Thymus (tissue), 11 donors: ENCODE measurements at regions not wholly inside any gene's neighbourhood (a gene's known extent, or its start where the extent isn't known, plus 50 kb on each side); places are given as distances from the start of the nearest gene placed in this dataset.
A peak's percentile ranks its signal among the peaks of the same experiment; 100 is the strongest.
"Not testable (repeated sequence)": the region's sequence is repeated elsewhere in the genome, so short reads cannot be mapped to it uniquely, and the experiment has no call there.

Experiments used
- DNase-seq, 9 donors: peaks; one replicate each; pipeline ENCODE4 v3.0.0-alpha.2; 2013; ENCODE audit warnings: low spot score in 9 of 9, low read depth in 6 of 9, missing footprints in 1 of 9
- H3K27ac ChIP-seq, 2 donors: one replicate each; pipeline ENCODE4 v1.5.1; 2013; ENCODE audit warnings: control low read depth in 1 of 2, low read depth in 1 of 2, low read length in 1 of 2, mild to moderate bottlenecking in 1 of 2, moderate library complexity in 1 of 2
- H3K27me3 ChIP-seq, 2 donors: one replicate each; pipeline ENCODE4 v1.5.1; 2013; ENCODE audit warnings: low read length in 1 of 2; ENCODE audit not compliant: control insufficient read depth in 2 of 2, insufficient read depth in 1 of 2
- H3K36me3 ChIP-seq, 2 donors: one replicate each; pipeline ENCODE4 v1.5.1; 2013; ENCODE audit warnings: low read length in 1 of 2, mild to moderate bottlenecking in 1 of 2, moderate library complexity in 1 of 2; ENCODE audit not compliant: control insufficient read depth in 2 of 2, insufficient read depth in 2 of 2
- H3K4me1 ChIP-seq, 2 donors: one replicate each; pipeline ENCODE4 v1.5.1; 2013; ENCODE audit warnings: low read length in 2 of 2; ENCODE audit not compliant: control insufficient read depth in 2 of 2, insufficient read depth in 2 of 2
- H3K4me3 ChIP-seq, 2 donors: one replicate each; pipeline ENCODE4 v1.5.1; 2013; ENCODE audit warnings: low read length in 2 of 2, control low read depth in 1 of 2, mild to moderate bottlenecking in 1 of 2
- H3K9me3 ChIP-seq, 2 donors: one replicate each; pipeline ENCODE4 v1.5.1; 2013; ENCODE audit warnings: low read length in 1 of 2, mild to moderate bottlenecking in 1 of 2; ENCODE audit not compliant: control insufficient read depth in 2 of 2, insufficient read depth in 1 of 2
- WGBS: extraction: QIAGEN DNeasy Blood & Tissue Kit; methylation state at CpG from one replicate; pipeline ENCODE4 v1.1.7; 2013; 5-methylcytosine and 5-hydroxymethylcytosine counted together
- donor health status: healthy.

- H3K27me3 ChIP-seq: peaks cover 26 to 42% of the 10 kb centered on the region in 2 donors
- no peaks in the 10 kb centered on the region for H3K36me3 ChIP-seq
- no peak overlapping the region for H3K27ac ChIP-seq
- H3K9me3 ChIP-seq: no peaks in the 10 kb centered on the region
- peaks cover 0 to 7% of the 10 kb centered on the region in 2 donors for H3K4me1 ChIP-seq
- no peak overlapping the region for H3K4me3 ChIP-seq
- 93% methylated on average over 4 of the region's 4 CpGs for WGBS
- no peak for DNase-seq
These were observed 132.9 kb upstream of the ERRFI1 start for GRCh38 chr1:8158995-8159394.

GRCh38 chr1:8157765-8158164 lies 131.7 kb upstream of the ERRFI1 start:
- no peak overlapping the region for H3K27ac ChIP-seq
- peaks cover 26 to 47% of the 10 kb centered on the region in 2 donors for H3K27me3 ChIP-seq
- no peaks in the 10 kb centered on the region for H3K36me3 ChIP-seq
- no peak overlapping the region for H3K4me3 ChIP-seq
- 93% methylated on average over 2 of the region's 2 CpGs for WGBS
- H3K9me3 ChIP-seq: peaks cover 1 to 8% of the 10 kb centered on the region in 2 donors
- peaks cover 0 to 15% of the 10 kb centered on the region in 2 donors for H3K4me1 ChIP-seq
- no peak for DNase-seq

GRCh38 chr1:8155528-8156186 lies 129.5 kb upstream of the ERRFI1 start:
- Histone ChIP-seq H3K4me1 (peaks cover 5 to 22% of the 10 kb centered on the region in 2 donors), H3K27me3 (peaks cover 26 to 47% of the 10 kb centered on the region in 2 donors), H3K36me3 (no peaks in the 10 kb centered on the region), H3K27ac (no peak overlapping the region), H3K4me3 (no peak overlapping the region), H3K9me3 (peaks cover 1 to 9% of the 10 kb centered on the region in 2 donors)
- 76% methylated on average over 14 of the region's 14 CpGs for WGBS
- no peak for DNase-seq

- 52% methylated on average over 15 of the region's 15 CpGs for WGBS
- DNase-seq: no peak
These were observed 128.5 kb upstream of the ERRFI1 start for GRCh38 chr1:8154621-8155052.

DNA sequence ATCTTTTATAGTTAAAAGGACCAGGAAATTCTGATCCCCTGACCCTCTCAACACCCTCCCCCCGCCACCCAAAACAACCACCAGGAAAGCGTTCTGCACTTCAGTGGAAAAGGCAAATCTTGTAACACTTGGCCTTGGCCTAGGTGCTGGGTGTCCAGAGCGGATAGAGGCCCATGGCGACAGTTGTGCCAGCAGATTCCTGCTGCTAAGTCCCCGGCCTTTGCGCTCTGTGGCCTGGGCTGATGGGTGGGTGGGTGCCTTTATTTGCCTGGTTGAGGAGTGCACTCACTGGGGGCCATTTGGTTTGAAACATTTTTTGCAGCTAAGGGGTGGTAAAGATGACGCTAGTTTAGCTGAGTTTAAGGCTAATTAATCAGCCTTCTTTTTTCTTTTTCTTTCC lies 127.9 kb upstream of the ERRFI1 start:
- 97% methylated on average over 7 of the region's 7 CpGs for WGBS
- no peak overlapping the region for H3K27ac ChIP-seq

More at GRCh38 chr1:8154621-8155052, 128.5 kb upstream of the ERRFI1 start:
- Histone ChIP-seq H3K9me3 (peaks cover 1 to 9% of the 10 kb centered on the region in 2 donors), H3K36me3 (no peaks in the 10 kb centered on the region), H3K4me1 (peaks cover 9 to 23% of the 10 kb centered on the region in 2 donors), H3K4me3 (no peak overlapping the region), H3K27ac (peak overlapping the region; percentile 17 to 52), H3K27me3 (peaks cover 26 to 47% of the 10 kb centered on the region in 2 donors)

DNA sequence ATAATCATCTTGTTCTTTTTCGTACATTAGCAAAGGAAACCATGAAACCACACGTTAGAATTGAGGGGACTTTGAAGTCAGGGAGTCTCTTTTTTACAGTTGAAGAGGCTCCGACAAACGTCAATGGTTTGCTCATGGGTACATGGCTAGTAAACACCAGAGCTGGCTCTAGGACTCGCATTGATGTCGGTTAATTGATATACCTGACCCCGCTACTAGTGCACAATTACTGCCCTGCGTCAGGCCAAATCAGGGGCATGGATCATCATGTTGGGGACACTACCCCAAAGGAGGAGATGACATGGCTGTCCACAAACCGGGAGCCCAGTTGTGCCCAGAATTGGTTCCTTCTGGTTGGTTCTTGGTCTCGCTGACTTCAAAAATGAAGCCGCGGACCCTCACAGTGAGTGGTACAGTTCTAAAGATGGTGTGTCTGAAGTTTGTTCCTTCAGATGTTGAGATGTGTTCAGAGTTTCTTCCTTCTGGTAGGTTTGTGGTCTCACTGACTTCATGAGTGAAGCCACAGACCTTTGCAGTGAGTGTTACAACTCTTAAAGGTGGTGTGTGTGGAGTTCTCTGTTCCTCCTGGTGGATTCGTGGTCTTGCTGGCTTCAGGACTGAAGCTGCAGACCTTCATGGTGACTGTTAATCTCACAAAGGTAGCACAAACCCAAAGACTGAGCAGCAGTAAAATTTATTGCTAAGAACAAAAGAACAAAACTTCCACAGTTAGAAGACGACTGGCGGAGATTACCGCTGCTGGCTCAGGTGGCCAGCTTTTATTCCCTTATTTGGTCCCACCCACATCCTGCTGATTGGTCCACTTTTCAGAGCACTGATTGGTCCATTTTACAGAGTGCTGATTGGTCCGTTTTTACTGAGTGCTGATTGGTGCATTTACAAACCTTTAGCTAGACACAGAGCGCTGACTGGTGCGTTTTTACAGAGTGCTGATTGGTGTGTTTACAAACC lies 126.9 kb upstream of the ERRFI1 start:
- peak in 5 of 9 donors; percentile 44 to 87 (median 50) for DNase-seq
- Histone ChIP-seq H3K4me1 (peaks cover 9 to 26% of the 10 kb centered on the region in 2 donors), H3K36me3 (no peaks in the 10 kb centered on the region), H3K27me3 (peaks cover 19 to 42% of the 10 kb centered on the region in 2 donors), H3K9me3 (peaks cover 1 to 9% of the 10 kb centered on the region in 2 donors), H3K27ac (peak overlapping the region; percentile 57 to 78), H3K4me3 (no peak overlapping the region)
- WGBS: 51% methylated on average over 19 of the region's 19 CpGs

More for the DNA sequence above, 127.9 kb upstream of the ERRFI1 start:
- Histone ChIP-seq H3K4me3 (no peak overlapping the region), H3K9me3 (peaks cover 1 to 9% of the 10 kb centered on the region in 2 donors), H3K27me3 (peaks cover 26 to 47% of the 10 kb centered on the region in 2 donors), H3K4me1 (peaks cover 9 to 26% of the 10 kb centered on the region in 2 donors), H3K36me3 (no peaks in the 10 kb centered on the region)
- no peak for DNase-seq

GRCh38 chr1:8151647-8152046 lies 125.5 kb upstream of the ERRFI1 start:
- peaks cover 1 to 9% of the 10 kb centered on the region in 2 donors for H3K9me3 ChIP-seq
- H3K36me3 ChIP-seq: no peaks in the 10 kb centered on the region
- no peak overlapping the region for H3K27ac ChIP-seq
- H3K4me1 ChIP-seq: peaks cover 9 to 30% of the 10 kb centered on the region in 2 donors
- 96% methylated on average over 7 of the region's 7 CpGs for WGBS
- no peak overlapping the region for H3K4me3 ChIP-seq
- H3K27me3 ChIP-seq: peaks cover 13 to 40% of the 10 kb centered on the region in 2 donors
- no peak for DNase-seq

- peaks cover 6 to 27% of the 10 kb centered on the region in 2 donors for H3K27me3 ChIP-seq
- not testable (repeated sequence) for H3K9me3 ChIP-seq, H3K27ac ChIP-seq, H3K36me3 ChIP-seq, H3K4me3 ChIP-seq
- H3K4me1 ChIP-seq: peaks cover 9 to 29% of the 10 kb centered on the region in 2 donors
- DNase-seq: peak in 1 of 9 donors; percentile 52
- 31% methylated on average over 7 of the region's 7 CpGs for WGBS
These were observed 123.6 kb upstream of the ERRFI1 start for GRCh38 chr1:8149756-8150155.

- H3K4me1 ChIP-seq: peaks cover 9 to 17% of the 10 kb centered on the region in 2 donors
- no peaks in the 10 kb centered on the region for H3K36me3 ChIP-seq
- peaks cover 1 to 3% of the 10 kb centered on the region in 2 donors for H3K9me3 ChIP-seq
- H3K27me3 ChIP-seq: peaks cover 5 to 18% of the 10 kb centered on the region in 2 donors
- DNase-seq: no peak
- 95% methylated on average over 1 of the region's 1 CpG for WGBS
- H3K27ac ChIP-seq: peak overlapping the region in 1 of 2 donors; percentile 10
- H3K4me3 ChIP-seq: no peak overlapping the region
These were observed 121.8 kb upstream of the ERRFI1 start for GRCh38 chr1:8147956-8148355.
